Esophagus squamous epithelium (tissue), 4 donors: ENCODE measurements at regions not wholly inside any gene's neighbourhood (a gene's known extent, or its start where the extent isn't known, plus 50 kb on each side); places are given as distances from the start of the nearest gene placed in this dataset.

Experiments
- CTCF ChIP-seq, 6 experiments: fragments of 450-650 bp in 4 of 6; fragments of 200-600 bp in 2 of 6; sonication (generic) in 2 of 6; IDR thresholded peaks; one replicate each; pipeline ENCODE4 v1.5.1; 2016 to 2019; ENCODE audit warnings: antibody characterized with exemption in 6 of 6, mild to moderate bottlenecking in 4 of 6, moderate library complexity in 4 of 6
- POLR2A ChIP-seq, 4 donors: fragments of 450-650 bp; IDR thresholded peaks; one replicate each; pipeline ENCODE4 v1.6.1; 2017; ENCODE audit warnings: antibody characterized with exemption in 4 of 4, mild to moderate bottlenecking in 4 of 4, moderate library complexity in 3 of 4

GRCh38 chr2:82230406-82230805 is 1925.9 kb upstream of the LRRTM1 start:
- TF ChIP-seq CTCF (IDR thresholded peaks at IDR 0.05) (no peak), POLR2A (IDR thresholded peaks at IDR 0.05) (no peak)
